ENCODE measurements at regions not wholly inside any gene's neighbourhood (a gene's known extent, or its start where the extent isn't known, plus 50 kb on each side); places are given as distances from the start of the nearest gene placed in this dataset.
"Not testable (repeated sequence)": the region's sequence is repeated elsewhere in the genome, so short reads cannot be mapped to it uniquely, and the experiment has no call there.

DNA sequence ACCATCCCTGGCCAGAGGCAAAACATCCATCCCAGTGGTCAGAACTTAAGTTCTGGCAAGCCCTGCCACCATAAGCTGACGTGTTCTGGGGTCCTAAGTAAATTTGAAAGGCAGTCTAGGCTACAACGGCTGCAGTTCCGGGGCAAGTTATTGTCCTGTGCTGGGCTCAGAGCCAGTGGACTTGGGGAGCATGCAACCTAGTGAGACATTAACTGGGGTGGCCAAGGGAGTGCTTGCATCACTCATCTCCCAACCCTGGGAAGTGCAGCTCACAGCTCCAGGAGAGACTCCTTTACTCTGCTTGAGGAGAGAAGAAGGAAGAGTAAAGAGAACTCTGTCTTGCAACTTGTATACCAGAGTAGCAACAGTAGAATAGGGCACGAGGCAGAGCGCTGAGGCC is 425.4 kb upstream of the PITX2 start:
- no peak overlapping the region for H3K4me3 ChIP-seq (ENCODE audit: insufficient read depth, low read depth, low read length)
- no peaks in the 10 kb centered on the region for H3K27me3 ChIP-seq (ENCODE audit: control insufficient read depth, insufficient read depth, low read length, poor library complexity, severe bottlenecking)
- no peaks in the 10 kb centered on the region for H3K36me3 ChIP-seq (ENCODE audit: control insufficient read depth, insufficient read depth, low read length)
- no peaks in the 10 kb centered on the region for H3K4me1 ChIP-seq (ENCODE audit: control insufficient read depth, insufficient read depth, low read length)
- H3K9me3 ChIP-seq (ENCODE audit: control insufficient read depth, low read length), result no peaks in the 10 kb centered on the region
- H3K27ac ChIP-seq (ENCODE audit: insufficient read depth, low read depth, low read length, poor library complexity, severe bottlenecking), result no peak overlapping the region
- 95 to 96% methylated on average over 5 of the region's 5 CpGs for WGBS, 2 experiments

DNA sequence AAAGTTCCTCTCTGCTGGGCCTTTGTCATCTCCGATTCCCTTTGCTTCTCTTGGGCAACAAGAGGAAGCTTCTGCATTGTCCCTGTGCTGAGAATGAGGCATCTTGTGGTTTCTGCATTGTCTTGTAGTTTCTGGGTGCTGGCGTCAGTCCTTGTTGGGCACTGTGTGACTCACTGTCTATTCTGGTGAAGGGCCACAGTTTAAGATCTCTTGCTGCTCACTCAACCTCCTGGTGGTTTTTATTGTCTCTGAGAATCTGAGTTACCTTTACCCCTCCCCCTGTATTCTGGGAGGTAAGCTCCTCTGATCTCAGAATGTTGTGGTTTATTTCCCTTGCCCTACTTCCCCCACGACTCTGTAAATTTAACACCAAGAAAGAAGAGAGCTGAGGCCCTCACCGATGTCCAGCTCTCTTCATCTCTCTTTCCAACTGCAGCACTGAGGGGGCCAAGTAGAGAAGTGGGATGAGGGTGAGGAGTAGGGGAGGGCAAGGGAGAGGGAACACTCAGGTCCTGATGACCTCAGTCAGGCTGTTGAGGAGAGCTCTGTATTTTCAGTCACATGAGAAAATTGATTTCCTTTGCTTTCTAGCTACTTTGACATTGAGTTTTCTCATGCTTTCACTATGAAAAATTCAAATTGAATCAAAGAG is 441.6 kb upstream of the PITX2 start:
- WGBS, 2 experiments, result 73 to 75% methylated on average over 3 to 4 of the region's 4 CpGs
- Histone ChIP-seq H3K4me1 (ENCODE audit: control insufficient read depth, insufficient read depth, low read length) (peaks cover 3% of the 10 kb centered on the region), H3K4me3 (ENCODE audit: insufficient read depth, low read depth, low read length) (no peak overlapping the region), H3K36me3 (ENCODE audit: control insufficient read depth, insufficient read depth, low read length) (no peaks in the 10 kb centered on the region), H3K27ac (ENCODE audit: insufficient read depth, low read depth, low read length, poor library complexity, severe bottlenecking) (no peak overlapping the region), H3K27me3 (ENCODE audit: control insufficient read depth, insufficient read depth, low read length, poor library complexity, severe bottlenecking) (no peaks in the 10 kb centered on the region), H3K9me3 (ENCODE audit: control insufficient read depth, low read length) (no peaks in the 10 kb centered on the region)

DNA sequence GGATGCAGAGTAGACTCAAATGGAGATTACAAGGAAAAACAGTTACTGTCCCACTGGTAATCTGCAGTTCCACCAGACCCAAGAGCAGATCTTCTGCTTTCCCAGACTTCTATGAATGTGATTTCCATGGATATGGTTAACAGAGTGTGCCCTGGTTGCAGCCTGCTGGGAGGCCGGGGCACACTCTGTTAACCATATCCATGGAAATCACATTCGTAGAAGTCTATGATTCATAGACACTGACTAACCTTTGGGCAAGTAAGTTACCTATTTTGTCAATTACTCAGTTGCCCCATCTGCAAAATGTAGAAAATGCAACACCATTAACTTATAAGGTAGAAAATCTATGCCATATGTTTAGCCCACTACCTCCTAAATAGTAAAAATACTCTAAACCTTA is 443.1 kb upstream of the PITX2 start:
- Histone ChIP-seq H3K9me3 (ENCODE audit: control insufficient read depth, low read length) (no peaks in the 10 kb centered on the region), H3K4me3 (ENCODE audit: insufficient read depth, low read depth, low read length) (no peak overlapping the region), H3K36me3 (ENCODE audit: control insufficient read depth, insufficient read depth, low read length) (no peaks in the 10 kb centered on the region), H3K27ac (ENCODE audit: insufficient read depth, low read depth, low read length, poor library complexity, severe bottlenecking) (no peak overlapping the region), H3K27me3 (ENCODE audit: control insufficient read depth, insufficient read depth, low read length, poor library complexity, severe bottlenecking) (no peaks in the 10 kb centered on the region), H3K4me1 (ENCODE audit: control insufficient read depth, insufficient read depth, low read length) (peaks cover 3% of the 10 kb centered on the region)
- 94 to 100% methylated on average over 2 of the region's 2 CpGs for WGBS, 2 experiments

DNA sequence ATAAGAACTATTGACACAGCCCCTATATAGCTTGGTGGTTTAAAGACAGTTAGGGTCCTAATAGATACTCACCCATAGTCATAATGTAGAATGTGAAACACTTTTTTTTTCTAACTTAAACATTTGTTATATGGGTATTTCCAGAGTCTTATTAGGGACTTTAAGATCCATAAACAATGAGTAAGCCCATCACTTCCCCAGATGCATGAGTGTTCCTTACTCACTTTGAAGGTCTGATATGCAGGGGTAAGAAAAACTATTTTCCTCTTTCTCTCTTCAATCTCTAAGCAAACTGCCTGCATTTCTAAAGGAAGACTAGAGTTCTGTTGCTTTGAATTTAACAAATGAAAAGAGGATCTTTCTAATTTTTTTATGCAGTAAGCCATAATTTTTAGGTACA is 443.6 kb upstream of the PITX2 start:
- Histone ChIP-seq H3K9me3 (ENCODE audit: control insufficient read depth, low read length) (no peaks in the 10 kb centered on the region), H3K4me1 (ENCODE audit: control insufficient read depth, insufficient read depth, low read length) (peaks cover 3% of the 10 kb centered on the region), H3K27me3 (ENCODE audit: control insufficient read depth, insufficient read depth, low read length, poor library complexity, severe bottlenecking) (no peaks in the 10 kb centered on the region), H3K27ac (ENCODE audit: insufficient read depth, low read depth, low read length, poor library complexity, severe bottlenecking) (no peak overlapping the region), H3K4me3 (ENCODE audit: insufficient read depth, low read depth, low read length) (no peak overlapping the region), H3K36me3 (ENCODE audit: control insufficient read depth, insufficient read depth, low read length) (no peaks in the 10 kb centered on the region)

DNA sequence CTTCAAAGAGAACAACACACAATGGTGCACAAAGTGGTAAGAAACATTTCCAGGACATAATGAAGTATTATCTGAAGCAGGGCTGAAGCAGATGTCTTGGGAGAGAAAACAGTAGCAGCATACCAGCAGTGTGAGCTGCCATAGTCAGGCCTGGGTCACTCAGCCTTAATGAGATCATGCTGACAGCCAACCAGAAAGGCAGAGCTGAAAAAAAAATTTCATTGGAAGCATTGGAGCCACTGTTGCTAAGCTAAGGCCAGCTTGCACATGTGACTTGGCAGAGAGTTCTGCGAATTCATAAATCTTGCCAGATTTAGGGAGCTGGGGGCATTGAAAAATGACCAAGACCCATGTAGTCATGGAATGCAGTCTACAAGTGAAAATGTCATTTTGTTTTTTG is 444.0 kb upstream of the PITX2 start:
- no peaks in the 10 kb centered on the region for H3K9me3 ChIP-seq (ENCODE audit: control insufficient read depth, low read length)
- H3K4me3 ChIP-seq (ENCODE audit: insufficient read depth, low read depth, low read length), result no peak overlapping the region
- WGBS, 2 experiments, result 96 to 100% methylated on average over 1 of the region's 1 CpG
- H3K27ac ChIP-seq (ENCODE audit: insufficient read depth, low read depth, low read length, poor library complexity, severe bottlenecking), result no peak overlapping the region
- no peaks in the 10 kb centered on the region for H3K27me3 ChIP-seq (ENCODE audit: control insufficient read depth, insufficient read depth, low read length, poor library complexity, severe bottlenecking)
- peaks cover 3% of the 10 kb centered on the region for H3K4me1 ChIP-seq (ENCODE audit: control insufficient read depth, insufficient read depth, low read length)
- H3K36me3 ChIP-seq (ENCODE audit: control insufficient read depth, insufficient read depth, low read length), result no peaks in the 10 kb centered on the region

DNA sequence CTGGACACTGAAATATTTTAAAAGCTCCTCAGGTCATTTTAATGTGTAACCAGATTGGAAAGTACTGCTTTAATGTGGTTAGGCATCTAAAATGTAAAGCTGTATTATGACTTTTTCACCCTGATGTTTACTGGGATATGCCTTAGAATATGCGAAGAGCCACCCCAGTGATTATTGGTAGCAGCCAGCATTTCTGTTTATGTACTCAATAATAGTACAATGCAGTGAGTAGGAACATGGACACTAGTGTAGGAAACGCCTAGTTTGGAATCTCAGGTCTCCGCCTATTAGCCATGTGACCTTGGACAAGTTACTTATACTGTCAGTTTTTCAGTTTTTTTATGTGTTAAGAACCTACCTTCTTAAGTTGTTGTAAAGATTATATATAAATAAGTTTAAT is 446.0 kb upstream of the PITX2 start:
- Histone ChIP-seq H3K36me3 (ENCODE audit: control insufficient read depth, insufficient read depth, low read length) (no peaks in the 10 kb centered on the region), H3K9me3 (ENCODE audit: control insufficient read depth, low read length) (no peaks in the 10 kb centered on the region), H3K4me1 (ENCODE audit: control insufficient read depth, insufficient read depth, low read length) (peaks cover 3% of the 10 kb centered on the region), H3K27ac (ENCODE audit: insufficient read depth, low read depth, low read length, poor library complexity, severe bottlenecking) (no peak overlapping the region), H3K4me3 (ENCODE audit: insufficient read depth, low read depth, low read length) (no peak overlapping the region), H3K27me3 (ENCODE audit: control insufficient read depth, insufficient read depth, low read length, poor library complexity, severe bottlenecking) (no peaks in the 10 kb centered on the region)
- WGBS, 2 experiments, result 80 to 96% methylated on average over 3 of the region's 3 CpGs

DNA sequence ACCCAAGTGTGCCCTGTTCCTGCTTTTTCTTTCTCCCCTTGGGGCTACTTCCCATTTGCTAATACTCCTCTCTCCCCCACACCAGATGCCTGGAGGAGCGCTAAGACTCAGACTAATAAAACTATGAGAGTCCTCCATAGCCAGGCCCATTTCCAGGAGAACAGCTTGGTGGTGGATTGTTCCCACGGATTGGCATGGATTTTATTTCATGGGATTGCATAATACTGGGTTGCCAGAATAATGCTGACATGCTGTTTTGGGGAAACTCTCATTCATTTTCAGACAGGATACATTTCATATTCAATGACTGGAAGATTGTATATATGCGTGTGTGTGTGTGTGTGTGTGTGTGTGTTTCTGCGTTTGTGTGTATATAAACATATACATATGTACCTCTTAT is 447.5 kb upstream of the PITX2 start:
- no peak overlapping the region for H3K4me3 ChIP-seq (ENCODE audit: insufficient read depth, low read depth, low read length)
- no peaks in the 10 kb centered on the region for H3K27me3 ChIP-seq (ENCODE audit: control insufficient read depth, insufficient read depth, low read length, poor library complexity, severe bottlenecking)
- no peak overlapping the region for H3K27ac ChIP-seq (ENCODE audit: insufficient read depth, low read depth, low read length, poor library complexity, severe bottlenecking)
- 94 to 95% methylated on average over 2 of the region's 4 CpGs for WGBS, 2 experiments
- H3K9me3 ChIP-seq (ENCODE audit: control insufficient read depth, low read length), result no peaks in the 10 kb centered on the region
- no peaks in the 10 kb centered on the region for H3K36me3 ChIP-seq (ENCODE audit: control insufficient read depth, insufficient read depth, low read length)
- H3K4me1 ChIP-seq (ENCODE audit: control insufficient read depth, insufficient read depth, low read length), result peaks cover 3% of the 10 kb centered on the region

DNA sequence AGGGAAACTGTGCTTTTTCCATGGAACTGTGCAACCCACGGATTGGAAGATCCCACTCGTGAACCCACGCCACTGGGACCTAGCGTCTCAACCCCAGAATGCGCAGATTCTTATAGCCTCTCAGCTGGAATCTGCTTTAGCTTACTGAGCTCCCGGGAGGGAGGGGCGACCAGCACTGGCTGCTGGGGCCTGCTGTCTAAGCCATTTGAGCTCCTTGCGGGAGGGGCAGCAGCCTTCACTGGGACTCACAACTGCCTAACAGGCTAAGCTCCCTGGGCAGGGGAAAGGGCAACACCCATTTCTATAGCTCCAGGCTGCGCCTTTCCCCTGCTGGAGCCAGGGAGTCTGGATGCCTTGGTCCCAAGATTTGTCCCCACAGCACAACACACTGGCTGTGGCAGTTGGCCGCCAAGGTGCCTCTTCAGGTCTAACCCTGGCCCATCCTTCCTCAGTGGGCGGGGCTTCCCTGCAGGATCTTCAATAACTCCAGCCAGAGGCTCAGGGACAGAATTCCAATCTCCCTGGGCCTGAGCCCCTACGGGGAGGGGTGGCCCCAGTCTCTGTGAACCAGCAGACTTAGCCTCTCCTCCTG is 451.7 kb upstream of the PITX2 start:
- Histone ChIP-seq H3K4me1 (ENCODE audit: control insufficient read depth, insufficient read depth, low read length) (no peaks in the 10 kb centered on the region), H3K27me3 (ENCODE audit: control insufficient read depth, insufficient read depth, low read length, poor library complexity, severe bottlenecking) (no peaks in the 10 kb centered on the region), H3K36me3 (ENCODE audit: control insufficient read depth, insufficient read depth, low read length) (no peaks in the 10 kb centered on the region), H3K9me3 (ENCODE audit: control insufficient read depth, low read length) (no peaks in the 10 kb centered on the region), H3K27ac (ENCODE audit: insufficient read depth, low read depth, low read length, poor library complexity, severe bottlenecking) (no peak overlapping the region), H3K4me3 (ENCODE audit: insufficient read depth, low read depth, low read length) (no peak overlapping the region)
- 88 to 93% methylated on average over 12 of the region's 12 CpGs for WGBS, 2 experiments

DNA sequence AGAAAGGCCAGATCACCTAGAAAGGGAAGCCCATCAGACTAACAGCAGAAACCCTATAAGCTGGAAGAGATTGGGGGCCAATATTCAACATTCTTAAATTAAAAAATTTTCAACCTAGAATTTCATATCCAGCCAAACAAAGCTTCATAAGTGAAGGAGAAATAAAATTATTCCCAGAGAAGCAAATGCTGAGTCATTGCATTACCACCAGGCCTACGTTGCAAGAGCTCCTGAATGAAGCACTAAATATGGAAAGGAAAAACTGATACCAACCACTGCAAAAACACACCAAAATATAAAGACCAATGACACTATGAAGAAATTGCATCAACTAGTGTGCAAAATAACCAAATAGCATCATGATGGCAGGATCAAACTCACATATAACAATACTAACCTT is 453.4 kb upstream of the PITX2 start:
- H3K9me3 ChIP-seq (ENCODE audit: control insufficient read depth, low read length); H3K4me1 ChIP-seq (ENCODE audit: control insufficient read depth, insufficient read depth, low read length); H3K4me3 ChIP-seq (ENCODE audit: insufficient read depth, low read depth, low read length); H3K27me3 ChIP-seq (ENCODE audit: control insufficient read depth, insufficient read depth, low read length, poor library complexity, severe bottlenecking); H3K27ac ChIP-seq (ENCODE audit: insufficient read depth, low read depth, low read length, poor library complexity, severe bottlenecking); H3K36me3 ChIP-seq (ENCODE audit: control insufficient read depth, insufficient read depth, low read length): not testable (repeated sequence)
- 85 to 100% methylated on average over 1 of the region's 1 CpG for WGBS, 2 experiments

DNA sequence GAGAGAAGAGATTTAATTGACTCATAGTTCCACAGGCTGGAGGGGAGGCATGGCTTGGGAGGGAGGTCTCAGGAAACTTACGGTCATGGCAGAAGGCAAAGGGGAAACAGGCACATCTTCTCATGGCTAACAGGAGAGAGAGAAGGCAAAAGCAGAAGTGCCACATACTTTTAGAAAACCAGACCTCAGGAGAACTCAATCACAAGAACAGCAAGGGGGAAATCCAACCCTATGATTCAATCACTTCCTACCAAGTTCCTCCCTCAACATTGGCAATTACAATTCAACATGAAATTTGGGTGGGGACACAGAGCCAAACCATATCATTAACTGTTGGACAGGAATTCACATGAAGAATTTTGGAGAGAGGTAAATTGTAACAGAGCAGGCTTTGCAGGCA is 485.3 kb upstream of the PITX2 start:
- H3K4me3 ChIP-seq (ENCODE audit: insufficient read depth, low read depth, low read length), result no peak overlapping the region
- H3K27ac ChIP-seq (ENCODE audit: insufficient read depth, low read depth, low read length, poor library complexity, severe bottlenecking), result no peak overlapping the region
- no peaks in the 10 kb centered on the region for H3K27me3 ChIP-seq (ENCODE audit: control insufficient read depth, insufficient read depth, low read length, poor library complexity, severe bottlenecking)
- no peaks in the 10 kb centered on the region for H3K4me1 ChIP-seq (ENCODE audit: control insufficient read depth, insufficient read depth, low read length)
- no peaks in the 10 kb centered on the region for H3K36me3 ChIP-seq (ENCODE audit: control insufficient read depth, insufficient read depth, low read length)
- H3K9me3 ChIP-seq (ENCODE audit: control insufficient read depth, low read length), result no peaks in the 10 kb centered on the region
- WGBS, 2 experiments, result 89 to 90% methylated on average over 1 of the region's 1 CpG

DNA sequence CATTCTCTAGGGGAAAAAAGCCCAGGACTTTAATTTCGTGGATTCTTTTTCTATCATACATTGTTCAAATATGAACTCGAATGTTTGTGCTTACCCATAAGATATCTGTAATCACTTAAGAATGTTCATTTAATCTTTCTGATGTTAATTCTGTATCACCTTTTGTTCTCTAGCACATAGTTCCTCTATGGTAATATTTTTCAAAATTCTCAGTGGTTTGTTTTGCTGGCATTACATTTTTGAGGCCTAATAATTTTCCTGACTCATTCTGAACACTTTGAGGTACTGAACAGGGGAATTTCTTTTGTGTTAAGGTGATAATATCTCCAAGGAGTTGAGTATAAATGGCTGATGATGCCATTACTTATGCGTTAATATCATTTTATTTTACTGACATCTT is 490.7 kb upstream of the PITX2 start:
- H3K9me3 ChIP-seq (ENCODE audit: control insufficient read depth, low read length), result no peaks in the 10 kb centered on the region
- H3K36me3 ChIP-seq (ENCODE audit: control insufficient read depth, insufficient read depth, low read length), result no peaks in the 10 kb centered on the region
- H3K27ac ChIP-seq (ENCODE audit: insufficient read depth, low read depth, low read length, poor library complexity, severe bottlenecking), result no peak overlapping the region
- no peak overlapping the region for H3K4me3 ChIP-seq (ENCODE audit: insufficient read depth, low read depth, low read length)
- no peaks in the 10 kb centered on the region for H3K4me1 ChIP-seq (ENCODE audit: control insufficient read depth, insufficient read depth, low read length)
- H3K27me3 ChIP-seq (ENCODE audit: control insufficient read depth, insufficient read depth, low read length, poor library complexity, severe bottlenecking), result no peaks in the 10 kb centered on the region
- 90 to 100% methylated on average over 2 of the region's 3 CpGs for WGBS, 2 experiments
